ENCODE measurements at regions not wholly inside any gene's neighbourhood (a gene's known extent, or its start where the extent isn't known, plus 50 kb on each side); places are given as distances from the start of the nearest gene placed in this dataset.

GRCh38 chr12:92544322-92544721 is 158.5 kb upstream of the PLEKHG7 start (continued):
- TF ChIP-seq ZNF462 (CRISPR knock-in tag; IDR thresholded peaks at IDR 0.05) (no peak), JUNB (IDR thresholded peaks at IDR 0.05; ENCODE audit: unreplicated experiment) (no peak), NANOG (IDR thresholded peaks at IDR 0.05; ENCODE audit: borderline replicate concordance) (no peak), REST (IDR thresholded peaks at IDR 0.05; ENCODE audit: unreplicated experiment) (no peak), ZNF331 (CRISPR knock-in tag; IDR thresholded peaks at IDR 0.05; ENCODE audit: low read depth) (no peak), POLR2AphosphoS5 (IDR thresholded peaks at IDR 0.05; ENCODE audit: low read depth) (no peak), CTCF (conservative IDR thresholded peaks at IDR 0.05; ENCODE audit: low read depth in 2 of 2) (no peak), CREB1 (CRISPR knock-in tag; IDR thresholded peaks at IDR 0.05; ENCODE audit: low read depth) (no peak), ZNF114 (CRISPR knock-in tag; IDR thresholded peaks at IDR 0.05) (no peak)

Measured in GM23338 (cell line).